Epithelial cell of proximal tubule (primary cell): ENCODE measurements at regions not wholly inside any gene's neighbourhood (a gene's known extent, or its start where the extent isn't known, plus 50 kb on each side); places are given as distances from the start of the nearest gene placed in this dataset.

Experiments used
- DNase-seq: peaks from one replicate; pipeline ENCODE4 v3.0.0-alpha.2; 2011; ENCODE audit warnings: low read depth
- H3K4me3 ChIP-seq: 2 replicates; pipeline ENCODE4 v1.5.1; 2011; ENCODE audit warnings: low read depth, mild to moderate bottlenecking, low read length
- TF ChIP-seq, protein P1 (sequence below): conservative IDR thresholded peaks from 2 replicates; pipeline ENCODE4 v1.5.1; 2012; ENCODE audit warnings: low read depth, mild to moderate bottlenecking, low read length

DNA sequence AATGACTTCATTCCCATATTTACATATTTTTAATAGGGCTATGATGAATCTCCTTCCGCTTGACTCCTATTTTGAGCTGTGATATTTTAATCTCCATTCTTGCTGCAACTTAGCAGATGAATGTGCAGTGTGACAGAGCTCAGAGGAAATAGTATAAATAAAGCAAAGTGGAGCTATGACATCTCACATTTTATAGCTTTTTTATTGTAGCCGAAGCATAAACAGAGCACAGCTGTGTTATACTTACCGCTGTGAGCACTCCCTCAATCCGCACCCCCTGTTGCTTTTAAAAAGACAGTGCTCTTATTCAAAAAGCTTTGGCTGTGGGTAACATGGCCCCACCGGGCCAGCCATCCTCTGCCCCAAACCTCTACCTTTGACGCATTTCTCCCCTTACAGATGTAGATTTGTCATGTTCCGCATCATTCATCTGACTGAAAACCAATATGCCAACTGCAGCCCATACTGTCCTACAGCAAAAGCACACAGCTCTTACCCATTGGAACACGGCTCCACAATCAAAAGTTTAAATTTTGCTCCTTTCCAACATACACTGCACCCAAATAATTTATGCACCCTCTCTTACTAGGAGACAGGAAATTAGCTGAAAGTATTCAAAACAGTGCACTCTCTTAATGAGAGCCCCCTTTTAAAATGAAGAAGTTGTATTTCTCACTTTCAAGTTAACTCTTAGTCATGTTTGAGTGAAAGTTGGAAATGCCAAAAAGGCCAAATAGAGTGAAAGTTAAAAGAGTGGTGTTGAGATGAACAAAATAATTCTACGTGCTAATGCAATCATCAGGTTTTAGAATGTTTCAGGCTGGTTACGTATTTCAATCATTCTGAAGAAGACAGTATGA is 429.3 kb upstream of the SOX5 start:
- H3K4me3 ChIP-seq: no peak overlapping the region
- no peak for DNase-seq
- TF ChIP-seq, protein P1, sequence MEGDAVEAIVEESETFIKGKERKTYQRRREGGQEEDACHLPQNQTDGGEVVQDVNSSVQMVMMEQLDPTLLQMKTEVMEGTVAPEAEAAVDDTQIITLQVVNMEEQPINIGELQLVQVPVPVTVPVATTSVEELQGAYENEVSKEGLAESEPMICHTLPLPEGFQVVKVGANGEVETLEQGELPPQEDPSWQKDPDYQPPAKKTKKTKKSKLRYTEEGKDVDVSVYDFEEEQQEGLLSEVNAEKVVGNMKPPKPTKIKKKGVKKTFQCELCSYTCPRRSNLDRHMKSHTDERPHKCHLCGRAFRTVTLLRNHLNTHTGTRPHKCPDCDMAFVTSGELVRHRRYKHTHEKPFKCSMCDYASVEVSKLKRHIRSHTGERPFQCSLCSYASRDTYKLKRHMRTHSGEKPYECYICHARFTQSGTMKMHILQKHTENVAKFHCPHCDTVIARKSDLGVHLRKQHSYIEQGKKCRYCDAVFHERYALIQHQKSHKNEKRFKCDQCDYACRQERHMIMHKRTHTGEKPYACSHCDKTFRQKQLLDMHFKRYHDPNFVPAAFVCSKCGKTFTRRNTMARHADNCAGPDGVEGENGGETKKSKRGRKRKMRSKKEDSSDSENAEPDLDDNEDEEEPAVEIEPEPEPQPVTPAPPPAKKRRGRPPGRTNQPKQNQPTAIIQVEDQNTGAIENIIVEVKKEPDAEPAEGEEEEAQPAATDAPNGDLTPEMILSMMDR: no peak

DNA sequence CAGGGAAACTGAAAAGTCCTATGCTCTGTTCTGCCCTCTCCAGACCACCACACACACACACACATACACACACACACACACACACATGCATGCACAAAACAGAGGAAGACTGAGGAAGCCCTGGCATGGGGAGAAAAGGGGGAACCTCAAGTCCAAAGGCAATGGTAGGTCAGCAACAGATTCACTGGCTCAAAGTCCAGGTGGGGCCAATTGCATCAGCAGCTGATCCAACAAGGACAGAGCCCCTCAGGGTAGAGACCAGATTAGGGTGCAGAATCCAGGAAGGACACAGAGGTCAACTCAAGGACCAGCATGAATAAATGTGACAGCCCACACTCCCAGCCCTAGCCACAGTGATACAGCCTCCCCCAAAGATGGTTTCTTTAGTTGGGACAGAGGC is 425.0 kb upstream of the SOX5 start:
- no peak overlapping the region for H3K4me3 ChIP-seq
- no peak for DNase-seq
- TF ChIP-seq, protein P1: no peak

DNA sequence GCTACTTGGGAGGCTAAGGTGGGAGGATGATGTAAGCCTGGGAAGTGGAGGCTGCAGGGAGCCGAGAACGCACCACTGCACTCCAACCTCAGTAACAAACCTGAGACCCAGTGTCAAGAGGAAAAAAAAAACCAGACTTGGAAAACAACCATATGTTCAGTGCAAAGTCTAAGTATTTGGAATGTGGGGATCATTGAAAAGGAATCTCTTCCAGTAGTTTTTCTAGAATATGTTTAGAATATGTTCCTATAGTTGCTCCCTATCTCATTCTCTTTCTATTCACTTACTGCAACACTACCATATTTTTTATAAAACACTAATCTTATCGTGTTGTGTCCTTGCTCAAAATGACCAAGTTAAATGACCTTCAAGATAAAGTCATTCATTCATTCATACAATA is 423.5 kb upstream of the SOX5 start:
- H3K4me3 ChIP-seq: no peak overlapping the region
- no peak for DNase-seq
- TF ChIP-seq, protein P1: no peak

GRCh38 chr12:24366514-24366913 is 417.0 kb upstream of the SOX5 start:
- no peak for DNase-seq
- H3K4me3 ChIP-seq: no peak overlapping the region
- TF ChIP-seq, protein P1: no peak

GRCh38 chr12:24364921-24365320 is 415.5 kb upstream of the SOX5 start:
- no peak for DNase-seq
- H3K4me3 ChIP-seq: no peak overlapping the region
- TF ChIP-seq, protein P1: no peak

- H3K4me3 ChIP-seq: no peak overlapping the region
- DNase-seq: no peak
- TF ChIP-seq, protein P1: no peak
These were observed 413.8 kb upstream of the SOX5 start for GRCh38 chr12:24363177-24363754.
